ENCODE measurements at regions not wholly inside any gene's neighbourhood (a gene's known extent, or its start where the extent isn't known, plus 50 kb on each side); places are given as distances from the start of the nearest gene placed in this dataset.

- Histone ChIP-seq H3K36me3 (no peaks in the 10 kb centered on the region), H3K27me3 (ENCODE audit: low read depth) (no peaks in the 10 kb centered on the region), H3K4me1 (no peaks in the 10 kb centered on the region), H3K27ac (replicated peaks) (no peak overlapping the region), H3K4me3 (no peak overlapping the region), H3K9me3 (replicated peaks) (no peaks in the 10 kb centered on the region)
- TF ChIP-seq CTCF (IDR thresholded peaks at IDR 0.05; ENCODE audit: borderline replicate concordance) = no peak
- intact Hi-C loops (cut with micrococcal nuclease) = no loop called here
- no peak for DNase-seq
Observed at GRCh38 chr3:88231632-88232031, 81.9 kb downstream of the C3orf38 start.

GRCh38 chr3:88235102-88235501, 85.3 kb downstream of the C3orf38 start:
- Histone ChIP-seq H3K27ac (replicated peaks) (no peak overlapping the region), H3K27me3 (ENCODE audit: low read depth) (no peaks in the 10 kb centered on the region), H3K36me3 (no peaks in the 10 kb centered on the region), H3K4me1 (no peaks in the 10 kb centered on the region), H3K4me3 (no peak overlapping the region), H3K9me3 (replicated peaks) (no peaks in the 10 kb centered on the region)
- no peak for TF ChIP-seq CTCF (IDR thresholded peaks at IDR 0.05; ENCODE audit: borderline replicate concordance)
- intact Hi-C loops (cut with micrococcal nuclease) = no loop called here
- no peak for DNase-seq

- no peaks in the 10 kb centered on the region for H3K27me3 ChIP-seq (ENCODE audit: low read depth)
- H3K27ac ChIP-seq (replicated peaks) = no peak overlapping the region
- no peak for TF ChIP-seq CTCF (IDR thresholded peaks at IDR 0.05; ENCODE audit: borderline replicate concordance)
- no peaks in the 10 kb centered on the region for H3K4me1 ChIP-seq
- DNase-seq = no peak
- no peak overlapping the region for H3K4me3 ChIP-seq
- intact Hi-C loops (cut with micrococcal nuclease) = no loop called here
- H3K9me3 ChIP-seq (replicated peaks) = peaks cover 10% of the 10 kb centered on the region
- H3K36me3 ChIP-seq = no peaks in the 10 kb centered on the region
Observed at GRCh38 chr3:88239870-88240269, 90.1 kb downstream of the C3orf38 start.

GRCh38 chr3:88248658-88249057, 98.9 kb downstream of the C3orf38 start:
- Histone ChIP-seq H3K4me3 (no peak overlapping the region), H3K9me3 (replicated peaks) (peaks cover 10% of the 10 kb centered on the region), H3K27ac (replicated peaks) (no peak overlapping the region), H3K36me3 (no peaks in the 10 kb centered on the region), H3K27me3 (ENCODE audit: low read depth) (no peaks in the 10 kb centered on the region), H3K4me1 (no peaks in the 10 kb centered on the region)
- intact Hi-C loops (cut with micrococcal nuclease) = no loop called here
- no peak for TF ChIP-seq CTCF (IDR thresholded peaks at IDR 0.05; ENCODE audit: borderline replicate concordance)
- no peak for DNase-seq

- Histone ChIP-seq H3K4me1 (no peaks in the 10 kb centered on the region), H3K27me3 (ENCODE audit: low read depth) (no peaks in the 10 kb centered on the region), H3K9me3 (replicated peaks) (no peaks in the 10 kb centered on the region), H3K36me3 (no peaks in the 10 kb centered on the region), H3K27ac (replicated peaks) (no peak overlapping the region), H3K4me3 (no peak overlapping the region)
- DNase-seq = no peak
- no peak for TF ChIP-seq CTCF (IDR thresholded peaks at IDR 0.05; ENCODE audit: borderline replicate concordance)
- intact Hi-C loops (cut with micrococcal nuclease) = no loop called here
Observed at GRCh38 chr3:88259045-88259444, 109.3 kb downstream of the C3orf38 start.

GRCh38 chr3:88262527-88262926, 112.8 kb downstream of the C3orf38 start:
- Histone ChIP-seq H3K27me3 (ENCODE audit: low read depth) (no peaks in the 10 kb centered on the region), H3K9me3 (replicated peaks) (no peaks in the 10 kb centered on the region), H3K4me3 (no peak overlapping the region), H3K4me1 (no peaks in the 10 kb centered on the region), H3K27ac (replicated peaks) (no peak overlapping the region), H3K36me3 (no peaks in the 10 kb centered on the region)
- TF ChIP-seq CTCF (IDR thresholded peaks at IDR 0.05; ENCODE audit: borderline replicate concordance) = no peak
- DNase-seq = no peak
- intact Hi-C loops (cut with micrococcal nuclease) = no loop called here
